HG02678 (cell line): ENCODE measurements at regions not wholly inside any gene's neighbourhood (a gene's known extent, or its start where the extent isn't known, plus 50 kb on each side); places are given as distances from the start of the nearest gene placed in this dataset.

Experiments
- ATAC-seq: cut with Tn5 transposase; IDR thresholded peaks from one replicate; pipeline ENCODE4 v1.9.1; 2021; ENCODE audit warnings: mild to moderate bottlenecking, moderate library complexity; ENCODE audit not compliant: unreplicated experiment

DNA sequence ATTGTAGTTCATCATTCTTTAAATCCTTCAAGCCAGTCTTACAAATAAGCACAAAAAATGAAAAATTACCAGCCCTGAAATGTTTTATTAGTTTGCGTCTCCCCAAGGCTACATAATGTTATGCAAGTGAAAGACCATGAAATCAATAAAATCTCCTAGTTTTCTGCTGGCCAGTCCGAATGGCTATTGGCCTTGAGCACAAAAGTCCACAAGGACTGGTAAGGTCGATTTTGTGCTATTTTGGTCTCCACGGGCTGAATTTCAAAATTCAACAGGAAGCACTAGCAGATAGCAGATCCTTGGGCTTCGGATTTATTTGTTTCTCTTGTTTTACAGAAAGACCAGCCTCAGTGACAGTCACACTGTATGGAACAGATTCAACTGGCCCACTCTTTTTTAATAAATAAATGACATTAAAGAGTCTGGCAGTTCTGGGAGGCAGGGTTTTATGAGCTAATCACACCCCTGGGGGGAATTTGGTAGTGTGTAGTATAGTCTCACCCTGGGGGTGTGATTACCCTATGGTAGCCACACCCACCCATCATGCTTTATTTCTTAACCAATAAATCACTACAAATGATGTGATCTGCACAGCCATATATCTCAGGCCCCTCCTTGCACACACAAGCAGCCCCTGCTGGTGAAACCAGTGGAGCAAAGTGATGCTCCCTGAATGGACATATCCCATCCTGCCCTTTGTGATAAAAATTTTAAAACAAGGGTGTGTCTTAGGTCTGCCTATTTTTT, 51.1 kb upstream of the TMEM33 start:
- ATAC-seq: no peak

DNA sequence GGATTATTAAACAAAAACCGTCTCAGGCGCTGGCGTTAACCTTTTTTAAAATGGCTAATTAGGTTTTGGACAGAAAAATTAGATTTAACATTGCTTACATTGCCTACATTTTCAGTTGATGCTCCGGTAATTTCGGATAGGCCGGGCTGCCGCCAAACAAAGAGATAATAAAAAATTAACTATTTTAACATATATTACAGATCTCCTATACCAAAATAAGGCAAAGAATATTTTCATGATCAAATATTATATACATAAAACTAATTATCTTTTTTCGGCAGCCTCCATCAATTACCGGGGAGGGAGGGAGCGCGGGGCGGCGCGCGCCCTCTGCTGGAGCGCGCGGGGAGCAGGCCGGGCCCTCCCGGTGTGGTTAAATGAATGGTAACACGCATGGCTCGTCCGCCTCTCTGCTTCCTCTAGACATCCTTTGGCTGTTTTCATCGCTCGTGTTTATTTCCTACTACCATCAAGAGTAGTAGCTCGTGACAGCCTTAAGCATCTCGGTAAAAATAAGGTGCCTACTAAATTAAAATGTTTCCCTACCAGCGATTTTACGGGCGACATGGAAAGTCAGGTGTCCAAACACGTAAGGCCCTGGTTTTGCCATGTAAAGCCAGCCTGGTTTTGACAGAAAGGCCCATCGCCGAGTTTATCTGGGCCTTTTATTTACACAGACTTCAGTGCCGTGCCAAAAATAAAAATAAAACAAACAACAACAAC, 52.4 kb upstream of the TMEM33 start:
- peak; percentile 68 for ATAC-seq

DNA sequence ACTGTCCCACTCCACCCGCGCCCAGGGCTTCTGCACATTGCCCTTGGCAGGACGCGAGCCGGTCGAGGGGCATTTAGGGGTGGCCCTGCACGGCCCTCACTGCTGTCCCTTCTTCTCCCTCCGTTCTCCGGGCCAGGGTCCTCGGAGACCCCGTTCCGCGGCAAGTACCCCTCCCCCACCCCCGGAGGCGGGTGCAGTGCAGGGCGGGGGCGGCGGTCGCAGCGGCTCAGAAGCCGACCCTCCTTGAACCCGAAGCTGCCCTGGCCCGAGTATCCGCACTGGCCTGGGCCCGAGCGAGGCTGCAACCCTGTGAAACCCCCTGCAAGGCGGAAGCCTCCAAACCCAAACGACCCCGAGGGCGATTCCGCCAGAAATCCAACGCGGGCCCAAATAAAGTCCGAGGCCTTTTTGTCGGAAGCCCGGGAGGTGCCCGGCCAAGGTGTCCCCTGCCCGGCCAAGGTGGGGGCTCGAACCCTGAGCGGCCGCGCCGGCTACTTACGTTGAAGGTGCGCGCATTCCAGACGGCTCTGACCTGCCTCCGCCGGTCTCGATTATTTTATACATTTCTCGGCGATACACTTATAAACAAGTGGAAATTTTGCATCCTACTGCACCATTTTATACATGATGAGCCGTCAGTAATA, 53.1 kb upstream of the TMEM33 start:
- ATAC-seq: no peak

DNA sequence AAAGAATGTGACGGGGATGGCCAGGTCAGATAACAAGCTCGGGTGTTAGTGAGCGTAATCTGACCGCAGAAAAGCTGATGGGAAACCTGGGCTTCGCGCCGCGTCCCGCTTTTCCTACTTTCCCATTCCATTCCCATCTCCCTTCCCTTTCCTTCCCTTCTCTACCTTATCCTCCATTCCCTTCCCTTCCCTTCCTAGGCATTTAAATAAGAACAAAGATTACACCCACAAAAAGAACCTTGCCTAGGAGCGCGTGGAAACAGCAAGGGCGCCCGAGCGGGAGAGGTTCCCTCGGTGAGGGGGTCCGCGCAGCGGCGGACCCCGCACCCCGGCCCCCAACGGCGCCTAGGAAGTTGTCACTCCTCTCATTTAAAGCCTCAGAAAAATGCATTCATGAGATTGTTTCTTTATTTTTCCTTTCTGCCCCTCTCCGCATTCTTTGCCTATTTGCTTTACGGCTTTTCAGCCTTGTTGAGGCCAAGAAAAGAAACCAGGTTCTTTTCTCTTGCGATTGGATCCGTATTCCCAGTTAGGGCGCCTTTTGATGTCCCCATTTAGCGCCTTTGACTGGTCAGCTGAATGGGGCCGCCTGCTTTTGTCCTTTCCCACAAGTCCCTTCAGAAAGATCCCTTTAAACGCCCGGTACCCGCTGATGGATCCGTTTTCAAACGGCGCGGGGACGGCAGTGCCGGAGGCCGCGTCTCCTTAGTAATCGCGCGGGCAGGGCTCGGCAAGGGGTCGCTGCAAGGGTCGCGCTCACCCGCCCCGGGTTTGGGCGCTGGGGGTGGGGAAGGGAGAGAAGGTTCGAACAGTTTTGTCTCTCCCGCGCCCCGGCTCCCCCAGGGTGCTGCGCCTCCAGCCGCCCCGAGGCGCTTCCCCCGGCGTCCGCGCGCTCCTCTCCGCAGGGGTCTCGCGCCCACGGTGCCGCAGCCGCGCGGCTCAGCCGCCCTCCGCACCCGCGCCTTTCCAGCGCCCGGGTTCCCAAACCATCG, 54.1 kb upstream of the TMEM33 start:
- no peak for ATAC-seq

DNA sequence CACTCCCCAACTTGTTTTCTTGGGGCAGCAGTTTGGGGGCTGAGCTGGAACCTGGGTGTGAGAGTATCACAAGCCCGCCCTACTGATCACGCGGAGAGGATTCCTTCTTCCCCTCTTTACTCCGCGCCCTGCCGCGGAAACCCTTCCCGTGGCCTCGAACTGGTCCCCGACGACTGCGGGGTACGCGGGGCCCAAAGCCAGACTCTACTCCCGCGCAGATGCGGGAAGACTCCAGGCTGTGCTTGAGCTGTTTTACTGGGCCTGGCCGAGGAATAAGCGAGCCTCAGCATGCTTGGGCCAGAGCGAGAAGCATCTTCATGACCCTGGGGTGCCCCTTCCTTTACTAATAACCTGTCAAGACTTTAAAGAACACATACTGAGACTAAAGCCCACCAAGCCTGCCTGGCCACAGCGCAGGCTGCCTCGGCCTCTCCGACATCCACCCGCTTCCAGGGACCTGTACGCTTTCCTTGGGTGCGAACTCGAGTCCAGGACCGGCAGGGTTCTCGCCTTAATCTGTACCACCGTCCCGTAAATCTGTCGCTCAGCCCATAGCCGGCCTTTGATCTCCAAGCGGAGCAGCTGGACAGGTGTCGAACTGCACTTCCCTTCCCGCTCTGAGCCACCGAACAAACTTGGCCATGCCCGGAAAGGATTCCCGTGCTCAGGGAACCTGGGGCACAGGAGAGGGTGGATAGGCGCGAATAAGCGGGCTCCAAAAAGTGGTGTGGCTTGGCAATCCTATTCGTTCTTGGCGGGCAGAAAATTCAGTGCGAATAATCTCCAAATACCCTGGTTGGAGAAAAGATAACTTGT, 55.0 kb upstream of the TMEM33 start:
- ATAC-seq: no peak

DNA sequence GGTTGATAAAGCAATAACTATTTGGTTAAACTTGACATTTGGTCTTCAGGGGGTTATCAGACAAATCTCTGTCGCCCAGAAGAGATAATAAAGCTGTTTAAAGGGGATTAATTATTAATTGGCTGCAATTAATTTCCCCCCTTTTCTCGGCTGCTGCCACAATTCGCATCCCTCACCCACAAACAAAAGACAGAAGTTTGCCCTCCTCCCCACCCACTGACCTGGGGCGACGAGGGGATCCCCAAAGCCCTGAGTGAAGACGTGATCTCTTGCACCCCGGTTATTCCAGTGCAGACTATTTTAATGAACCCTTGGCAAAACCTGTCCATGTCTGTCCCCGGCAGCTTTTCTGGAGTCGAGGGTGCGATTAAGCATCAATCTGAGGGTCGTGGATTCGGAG, 55.7 kb upstream of the TMEM33 start:
- no peak for ATAC-seq

DNA sequence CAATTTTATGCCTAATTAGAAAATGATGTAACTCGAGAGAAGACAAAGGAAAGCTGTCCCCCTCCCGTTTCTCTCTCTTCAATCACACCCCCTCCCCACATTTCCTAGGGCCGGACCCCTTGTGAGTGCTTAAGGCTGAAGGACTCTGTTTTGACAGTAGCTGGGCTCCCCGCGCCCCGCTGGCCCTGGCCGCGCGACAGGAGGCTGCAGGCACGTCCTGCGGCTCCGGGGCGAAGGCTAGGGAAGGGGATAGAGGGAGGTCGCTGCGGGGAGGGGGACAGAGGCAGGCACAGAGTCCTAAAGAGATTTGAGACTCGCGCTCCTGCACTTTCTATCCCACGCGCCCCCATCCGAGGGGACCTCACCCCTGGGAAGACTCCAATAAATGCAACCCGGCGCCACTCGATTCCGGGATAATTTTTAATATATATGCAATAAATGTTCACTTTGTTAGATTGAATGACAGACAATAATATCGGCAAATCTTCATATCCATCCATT, 56.2 kb upstream of the TMEM33 start:
- ATAC-seq: no peak

DNA sequence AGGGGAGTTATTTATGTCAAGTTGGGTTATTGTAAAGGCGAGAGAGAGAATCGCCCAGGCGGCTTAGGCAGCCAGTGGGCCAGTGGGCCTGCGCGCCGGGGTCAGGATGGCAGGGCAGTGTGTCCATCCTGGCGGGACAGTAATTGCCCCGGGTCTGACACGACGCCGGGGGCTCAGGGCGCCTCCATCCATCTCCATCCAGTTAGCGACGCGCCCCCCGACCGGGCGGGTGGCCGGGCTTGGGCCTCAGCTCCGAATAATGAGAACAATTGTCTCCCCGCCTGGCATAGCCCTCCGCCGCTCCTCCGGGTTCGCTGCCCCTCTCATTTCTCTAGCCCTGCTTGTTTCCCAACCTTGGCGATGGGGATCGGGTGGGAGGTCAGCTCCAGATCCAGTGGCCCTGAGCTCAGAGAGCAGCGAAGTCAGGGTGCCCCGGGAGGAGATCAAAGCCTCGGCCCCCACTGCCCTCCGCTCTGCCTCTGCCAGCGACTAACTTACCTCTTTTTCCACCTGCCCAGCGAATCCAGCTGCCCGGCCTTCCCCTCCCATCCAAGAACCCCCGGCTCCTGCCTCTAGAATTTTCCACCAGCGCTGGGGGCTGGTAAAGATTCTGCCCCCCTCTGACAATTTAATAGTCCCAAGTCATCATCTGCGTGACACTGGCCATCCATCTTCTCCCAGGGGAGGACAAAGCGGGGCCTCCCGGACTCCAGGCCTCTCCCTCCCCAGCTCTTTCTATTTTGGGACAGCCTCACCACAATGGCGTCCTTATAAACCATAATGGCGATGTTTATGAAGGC, 56.9 kb upstream of the TMEM33 start:
- ATAC-seq: no peak

DNA sequence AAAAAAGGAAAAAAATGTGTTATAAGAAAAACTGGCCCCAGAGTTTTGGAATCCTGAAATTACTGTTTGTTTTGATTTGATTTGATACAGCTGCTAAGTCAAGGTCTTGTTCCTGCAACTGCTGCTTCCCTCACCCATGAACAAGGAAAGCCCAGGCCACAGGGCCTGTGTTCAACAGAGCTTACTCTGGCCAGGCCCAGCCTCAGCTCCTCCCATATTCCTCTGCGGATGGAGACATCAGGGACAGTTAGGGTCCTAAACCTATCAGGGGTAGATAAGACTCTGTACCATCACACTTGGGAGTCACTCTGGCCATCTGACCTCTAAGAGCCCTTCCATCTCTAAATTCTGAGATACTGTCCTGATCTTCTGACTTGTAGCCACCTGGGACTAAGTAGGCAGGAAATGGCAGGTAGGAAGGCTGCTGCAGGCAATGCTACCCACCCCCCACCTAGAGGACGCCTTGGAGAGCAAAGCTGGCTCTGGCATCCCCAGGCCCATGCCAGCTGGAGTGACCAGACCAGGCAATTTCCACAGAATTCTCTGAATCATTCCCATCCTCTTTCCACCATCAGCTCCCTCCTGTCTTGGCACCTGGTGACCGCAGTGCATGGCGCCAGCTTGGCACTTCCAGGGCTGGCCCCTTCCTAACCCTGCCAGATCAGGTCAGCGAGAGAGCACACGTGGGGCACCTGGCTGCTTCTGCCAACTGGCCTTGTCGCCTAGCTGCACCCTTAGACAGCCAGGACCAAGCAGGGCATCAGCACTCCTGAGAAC, 58.0 kb upstream of the TMEM33 start:
- no peak for ATAC-seq

DNA sequence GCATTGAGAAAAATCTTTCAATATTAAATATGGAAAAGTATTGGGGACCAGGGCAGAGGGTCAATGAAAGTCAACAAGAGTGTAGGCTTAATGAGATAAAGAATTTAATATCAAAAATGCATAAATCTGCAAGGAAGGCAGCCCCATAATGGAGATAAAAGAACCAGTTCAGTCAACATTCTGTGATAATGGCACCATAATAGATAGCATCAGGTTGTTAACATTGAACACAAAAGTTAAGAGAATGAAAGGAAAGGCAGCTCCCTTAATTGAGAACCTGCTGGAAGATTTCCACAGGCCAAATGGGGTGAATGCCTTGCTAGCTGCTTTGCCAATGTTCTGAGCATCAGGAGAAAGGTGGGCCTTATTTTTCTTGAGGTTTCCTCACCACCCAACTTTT, 60.4 kb upstream of the TMEM33 start:
- no peak for ATAC-seq

DNA sequence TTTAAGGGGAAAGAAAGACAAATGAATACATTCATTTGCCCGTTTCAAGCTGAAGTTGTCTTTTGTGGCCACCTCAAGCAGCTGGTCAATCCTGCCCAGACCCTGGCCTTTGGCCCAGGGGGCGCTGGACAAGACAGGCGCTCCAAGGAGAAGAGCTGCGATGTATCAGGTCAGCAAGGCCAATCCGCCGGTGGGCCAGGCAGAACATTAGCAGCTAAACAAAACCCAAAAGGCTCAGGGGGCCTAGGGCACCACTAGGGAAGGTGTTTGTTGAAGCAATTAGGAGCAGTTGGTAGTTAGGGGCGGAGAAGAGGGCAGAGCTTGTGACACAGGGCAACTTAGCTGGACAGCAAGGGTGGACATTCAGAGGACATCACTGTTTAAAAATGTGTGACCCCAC, 60.8 kb upstream of the TMEM33 start:
- ATAC-seq: no peak

DNA sequence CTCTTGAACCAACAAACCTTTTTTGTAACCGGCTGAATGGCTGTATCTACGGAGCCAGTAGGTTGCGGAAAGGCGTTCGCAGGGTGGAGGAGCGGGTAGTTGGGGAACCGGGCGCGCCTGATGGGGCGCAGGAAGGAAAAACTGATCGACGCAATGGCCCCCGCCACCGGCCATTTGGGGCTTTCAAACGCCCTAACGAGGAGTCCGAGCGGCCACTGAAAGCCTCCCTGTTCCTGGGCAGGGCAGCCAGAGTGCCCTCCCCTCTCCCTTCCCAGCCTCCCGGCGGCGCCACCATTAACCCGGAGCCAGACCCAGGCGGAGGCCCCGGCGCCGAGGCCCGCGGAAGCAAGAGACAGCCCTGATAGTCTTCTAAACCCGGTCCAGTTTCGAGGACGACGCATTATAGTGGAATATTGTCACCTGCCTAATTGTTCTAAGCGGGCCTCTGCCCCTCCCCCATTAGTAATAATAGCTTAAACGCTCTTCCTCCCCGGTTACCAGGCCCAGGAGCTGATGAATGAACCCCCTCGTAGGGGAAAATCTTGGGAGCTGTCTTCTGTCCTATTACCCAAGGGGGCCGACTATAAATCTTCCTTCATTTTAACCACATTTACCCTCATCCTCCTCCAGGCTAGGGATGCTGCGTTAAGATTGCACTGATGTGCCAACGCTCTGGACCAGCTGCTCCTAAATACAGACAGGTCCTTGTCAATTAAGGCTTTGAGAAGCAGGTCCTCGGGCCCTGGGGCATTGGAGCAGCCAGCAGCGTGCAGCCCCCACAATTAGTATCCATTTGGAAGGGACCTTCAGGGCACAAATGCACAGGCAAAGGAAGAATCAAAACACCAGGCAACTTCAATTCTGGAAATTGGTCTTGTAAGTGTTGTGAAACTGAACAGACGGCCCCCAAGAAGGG, 61.6 kb upstream of the TMEM33 start:
- no peak for ATAC-seq

DNA sequence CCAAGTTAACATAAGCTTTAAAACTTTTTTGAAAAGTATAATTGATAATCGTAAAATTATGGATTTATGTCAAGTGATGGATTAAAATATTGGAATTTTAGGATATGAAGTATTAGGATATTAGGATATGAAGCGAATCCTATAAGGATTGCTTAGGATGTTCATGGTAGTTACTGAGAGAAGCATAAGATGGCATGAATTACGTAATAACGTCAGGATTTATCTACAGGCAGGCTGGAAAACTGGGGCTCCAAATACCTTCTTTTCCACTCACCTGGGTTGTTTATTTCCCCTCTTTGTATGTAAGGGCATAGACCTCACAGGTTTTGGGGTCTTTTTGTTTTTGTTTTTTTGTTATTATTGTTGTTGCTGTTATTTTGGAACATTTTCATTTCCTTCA, 65.2 kb upstream of the TMEM33 start:
- ATAC-seq: no peak

DNA sequence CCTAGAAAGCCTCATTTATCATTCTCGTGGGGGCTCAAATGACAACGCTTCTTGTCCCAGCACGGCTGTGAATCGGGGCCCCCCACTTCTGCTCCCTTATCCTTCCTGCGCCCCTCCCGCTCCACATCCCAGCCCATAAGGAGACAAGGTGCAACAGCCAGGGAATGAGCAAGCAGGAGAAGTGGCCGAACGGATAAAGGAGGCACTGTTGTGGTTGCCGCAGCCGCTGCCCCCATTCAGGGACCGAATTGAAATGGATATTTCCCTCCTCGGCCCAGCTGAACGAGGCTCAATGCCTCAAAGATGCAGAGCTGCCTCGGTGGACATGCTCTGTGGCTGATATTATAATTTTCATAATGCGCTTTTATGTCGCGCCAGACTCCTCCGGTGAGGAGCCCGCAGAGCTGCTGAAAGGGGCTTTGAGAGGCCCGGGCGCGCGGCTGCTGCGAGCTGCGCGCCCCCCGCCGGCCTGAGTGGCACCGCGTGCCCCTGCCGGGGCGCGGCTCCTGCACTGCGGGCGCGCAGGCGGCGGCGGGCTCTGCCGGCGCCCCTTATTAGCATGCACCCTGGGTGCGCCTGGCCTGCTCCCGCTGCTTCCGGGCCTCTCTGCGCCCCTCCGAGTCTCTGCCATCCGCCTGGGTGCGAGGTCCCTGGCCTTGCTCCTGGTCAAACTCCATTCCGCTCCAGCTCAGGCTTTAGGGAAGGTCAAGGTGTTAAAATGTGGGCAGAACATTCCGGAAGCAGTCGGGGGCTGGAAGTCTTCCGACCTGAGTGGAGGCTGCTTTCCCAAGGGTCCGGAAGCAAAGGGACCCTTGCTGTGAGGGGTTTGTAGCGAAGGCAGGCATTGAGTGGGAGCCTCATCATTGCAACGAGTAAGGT, 68.2 kb upstream of the TMEM33 start:
- no peak for ATAC-seq

DNA sequence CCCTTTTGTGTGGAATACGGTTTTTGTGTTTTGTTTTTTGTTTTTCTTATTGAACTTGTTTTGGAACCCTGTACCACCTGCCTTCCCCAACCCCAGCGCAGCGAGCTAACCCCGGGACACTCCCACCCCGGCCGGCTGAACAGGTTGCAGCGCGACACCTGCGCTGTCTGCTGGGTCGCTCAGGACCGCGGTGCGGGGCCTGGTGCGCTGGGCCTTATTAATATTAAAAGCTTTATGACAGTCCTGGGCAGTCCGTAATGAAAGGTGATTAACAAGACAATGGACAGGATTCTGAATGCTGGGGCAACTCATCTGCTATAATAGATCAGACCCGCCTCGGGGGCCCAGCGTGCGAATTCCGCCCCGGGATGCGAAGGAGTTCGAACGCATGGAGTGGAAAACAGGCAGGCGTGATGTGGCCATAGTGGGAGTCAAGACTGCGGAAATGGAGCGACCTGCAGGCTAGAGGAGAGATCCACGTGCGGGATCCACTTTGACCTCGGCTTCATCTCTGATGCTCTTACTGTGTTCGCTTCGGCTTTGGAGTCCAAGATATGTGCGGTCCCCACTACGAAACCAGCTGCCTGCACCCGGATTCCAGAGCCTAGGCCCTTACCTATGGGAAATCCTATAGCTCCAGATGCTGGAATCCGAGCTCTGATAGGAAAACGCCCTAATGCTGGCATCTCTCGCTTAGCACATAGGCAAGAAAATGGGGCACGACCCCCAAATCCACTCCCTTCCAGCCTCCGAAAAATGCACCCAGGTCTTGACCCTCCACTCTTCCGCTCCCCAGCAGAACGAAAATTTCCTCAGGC, 69.0 kb upstream of the TMEM33 start:
- ATAC-seq: no peak
